NCI-H524 treated with DMSO at 0.1 percent for 48 hours (cell line): ENCODE measurements at regions not wholly inside any gene's neighbourhood (a gene's known extent, or its start where the extent isn't known, plus 50 kb on each side); places are given as distances from the start of the nearest gene placed in this dataset.
A peak's percentile ranks its signal among the peaks of the same experiment; 100 is the strongest.
"Not testable (repeated sequence)": the region's sequence is repeated elsewhere in the genome, so short reads cannot be mapped to it uniquely, and the experiment has no call there.

Source experiments
- DNase-seq: peaks from one replicate; lab custom pipeline; 2025; lab: John Stamatoyannopoulos, UW

- no peak for DNase-seq
Observed at GRCh38 chr6:168852376-168852884, 401.2 kb downstream of the THBS2 start.

- DNase-seq: no peak
Observed at GRCh38 chr6:168851460-168852375, 401.9 kb downstream of the THBS2 start.

GRCh38 chr6:168850027-168850736 lies 403.5 kb downstream of the THBS2 start:
- DNase-seq: not testable (repeated sequence)

GRCh38 chr6:168849459-168849858 lies 404.2 kb downstream of the THBS2 start:
- DNase-seq: no peak

- no peak for DNase-seq
Observed at GRCh38 chr6:168848797-168849196, 404.8 kb downstream of the THBS2 start.

GRCh38 chr6:168844821-168845609 lies 404.0 kb downstream of the SMOC2 start:
- DNase-seq: peak; percentile 9

GRCh38 chr6:168842632-168843212 lies 401.7 kb downstream of the SMOC2 start:
- not testable (repeated sequence) for DNase-seq

GRCh38 chr6:168841609-168842278 lies 400.8 kb downstream of the SMOC2 start:
- DNase-seq: no peak

- DNase-seq: not testable (repeated sequence)
Observed at GRCh38 chr6:168840932-168841331, 399.9 kb downstream of the SMOC2 start.

- not testable (repeated sequence) for DNase-seq
Observed at GRCh38 chr6:168840299-168840698, 399.3 kb downstream of the SMOC2 start.

GRCh38 chr6:168838037-168838399 lies 397.0 kb downstream of the SMOC2 start:
- peak; percentile 22 for DNase-seq

GRCh38 chr6:168837254-168838036 lies 396.5 kb downstream of the SMOC2 start:
- no peak for DNase-seq

- no peak for DNase-seq
Observed at GRCh38 chr6:168835991-168836390, 395.0 kb downstream of the SMOC2 start.

- no peak for DNase-seq
Observed at GRCh38 chr6:168834801-168835200, 393.8 kb downstream of the SMOC2 start.

GRCh38 chr6:168834042-168834587 lies 393.1 kb downstream of the SMOC2 start:
- no peak for DNase-seq

- no peak for DNase-seq
Observed at GRCh38 chr6:168828800-168829199, 387.8 kb downstream of the SMOC2 start.

GRCh38 chr6:168828035-168828434 lies 387.1 kb downstream of the SMOC2 start:
- no peak for DNase-seq

GRCh38 chr6:168827586-168827871 lies 386.5 kb downstream of the SMOC2 start:
- no peak for DNase-seq

- no peak for DNase-seq
Observed at GRCh38 chr6:168826726-168827585, 386.0 kb downstream of the SMOC2 start.

- DNase-seq: no peak
Observed at GRCh38 chr6:168826078-168826390, 385.1 kb downstream of the SMOC2 start.
